ENCODE measurements at regions not wholly inside any gene's neighbourhood (a gene's known extent, or its start where the extent isn't known, plus 50 kb on each side); places are given as distances from the start of the nearest gene placed in this dataset.

DNA sequence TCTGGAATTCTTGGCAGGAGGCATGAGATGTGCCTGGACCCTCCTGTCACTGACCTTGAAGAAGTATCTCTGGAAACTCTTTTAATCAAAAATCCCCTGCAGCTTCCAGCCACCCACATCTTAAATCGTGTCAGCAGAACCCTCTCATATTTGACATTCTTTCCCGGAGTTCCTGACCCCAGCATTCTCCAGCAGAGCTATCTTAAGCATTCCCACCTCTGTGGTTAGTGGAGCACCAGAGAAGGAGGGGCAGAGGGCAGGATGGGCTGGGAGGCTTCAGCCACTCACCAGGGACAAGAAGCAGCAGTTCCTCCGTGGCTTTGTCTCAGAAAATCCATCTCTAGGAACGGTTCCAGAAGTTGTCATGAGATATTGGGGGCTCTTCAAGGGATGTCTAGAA is 149.9 kb downstream of the RGS9 start:
- H4K20me1 ChIP-seq (replicated peaks; ENCODE audit: control insufficient read depth, insufficient read depth, low read length): no peaks in the 10 kb centered on the region
- FAIRE-seq (no peak), ATAC-seq (no peak), DNase-seq (ENCODE audit: extremely low read depth in 1 of 4, low spot score in 3 of 4) (no peak)
- no peaks in the 10 kb centered on the region for H3K9me3 ChIP-seq (replicated peaks; ENCODE audit: control insufficient read depth, insufficient read depth, low read depth, low read length)
- H2AFZ ChIP-seq (ENCODE audit: low read depth, low read length): no peak overlapping the region
- CTCF ChIA-PET (ENCODE audit: low intra/inter-chr PET ratio): no interaction called here
- no peaks in the 10 kb centered on the region for H3K9me1 ChIP-seq (ENCODE audit: control insufficient read depth, insufficient read depth, low read length)
- POLR2A ChIA-PET: interaction anchor here (0.6 kb wide), 1 partner anchor 988 kb away, joined by 3 read pairs; no protein-coding TSS in a partner anchor
- TF ChIP-seq, protein P1, sequence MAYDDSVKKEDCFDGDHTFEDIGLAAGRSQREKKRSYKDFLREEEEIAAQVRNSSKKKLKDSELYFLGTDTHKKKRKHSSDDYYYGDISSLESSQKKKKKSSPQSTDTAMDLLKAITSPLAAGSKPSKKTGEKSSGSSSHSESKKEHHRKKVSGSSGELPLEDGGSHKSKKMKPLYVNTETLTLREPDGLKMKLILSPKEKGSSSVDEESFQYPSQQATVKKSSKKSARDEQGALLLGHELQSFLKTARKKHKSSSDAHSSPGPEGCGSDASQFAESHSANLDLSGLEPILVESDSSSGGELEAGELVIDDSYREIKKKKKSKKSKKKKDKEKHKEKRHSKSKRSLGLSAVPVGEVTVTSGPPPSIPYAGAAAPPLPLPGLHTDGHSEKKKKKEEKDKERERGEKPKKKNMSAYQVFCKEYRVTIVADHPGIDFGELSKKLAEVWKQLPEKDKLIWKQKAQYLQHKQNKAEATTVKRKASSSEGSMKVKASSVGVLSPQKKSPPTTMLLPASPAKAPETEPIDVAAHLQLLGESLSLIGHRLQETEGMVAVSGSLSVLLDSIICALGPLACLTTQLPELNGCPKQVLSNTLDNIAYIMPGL (CRISPR knock-in tag; IDR thresholded peaks at IDR 0.05): no peak
- TF ChIP-seq CBFA2T3 (IDR thresholded peaks at IDR 0.05) (no peak), HDAC6 (IDR thresholded peaks at IDR 0.05; ENCODE audit: low read depth, low read length) (no peak), RFX5 (IDR thresholded peaks at IDR 0.05; ENCODE audit: low read depth, low read length) (no peak), NCOA2 (IDR thresholded peaks at IDR 0.05; ENCODE audit: partially characterized antibody in 2 of 2) (no peak), POLR2G (IDR thresholded peaks at IDR 0.05; ENCODE audit: low read depth, low read length) (no peak), ZNF174 (CRISPR knock-in tag; IDR thresholded peaks at IDR 0.05) (no peak), ZBTB17 (CRISPR knock-in tag; IDR thresholded peaks at IDR 0.05) (no peak), POLR2B (IDR thresholded peaks at IDR 0.05; ENCODE audit: low read depth, partially characterized antibody) (no peak), ARID1B (IDR thresholded peaks at IDR 0.05) (no peak)
- H3K27me3 ChIP-seq (ENCODE audit: control insufficient read depth in 2 of 2, insufficient read depth in 2 of 2, low read length in 2 of 2): peaks cover 3 to 18% of the 10 kb centered on the region in 2 experiments; a peak in 2 of 5 replicates
- no peaks in the 10 kb centered on the region for H3K79me2 ChIP-seq (ENCODE audit: control insufficient read depth, insufficient read depth, low read length)
- WGBS (ENCODE audit: insufficient coverage, low coverage, missing lambda C conversion rate): 0% methylated on average over 4 of the region's 4 CpGs
- in situ Hi-C loops (cut with MboI): no loop called here
- H3K4me3 ChIP-seq: no peak overlapping the region
- H3K4me1 ChIP-seq (replicated peaks in 1 of 2; ENCODE audit: control insufficient read depth in 2 of 2, insufficient read depth in 2 of 2, low read length in 2 of 2): no peaks in the 10 kb centered on the region
- no peak overlapping the region for H3K4me2 ChIP-seq (ENCODE audit: insufficient read depth, low read length)
- H3K36me3 ChIP-seq (ENCODE audit: control insufficient read depth, insufficient read depth, low read length): no peaks in the 10 kb centered on the region
- H3K9ac ChIP-seq (ENCODE audit: insufficient read depth in 1 of 2, low read depth in 2 of 2, low read length in 2 of 2): no peak overlapping the region
- no TSS peak for BruUV-seq (replicated peaks)
- H3K27ac ChIP-seq (ENCODE audit: extremely low read depth, low read depth, low read length): no peak overlapping the region
- intact Hi-C loops (cut with micrococcal nuclease): no loop called here
